NB4 (cell line): ENCODE measurements at regions not wholly inside any gene's neighbourhood (a gene's known extent, or its start where the extent isn't known, plus 50 kb on each side); places are given as distances from the start of the nearest gene placed in this dataset.

Experiments
- MYC ChIP-seq: IDR thresholded peaks from 2 replicates; pipeline ENCODE4 v1.6.1; 2011; ENCODE audit warnings: low read depth, low read length
- POLR2A ChIP-seq: IDR thresholded peaks from 2 replicates; pipeline ENCODE4 v1.6.1; 2011; ENCODE audit warnings: mild to moderate bottlenecking; ENCODE audit not compliant: insufficient read length; ENCODE audit errors: extremely low read depth
- TF ChIP-seq, protein P1 (sequence below): IDR thresholded peaks from 2 replicates; pipeline ENCODE4 v1.6.1; 2011; ENCODE audit warnings: low read depth, low read length
- TF ChIP-seq, protein P2 (sequence below): IDR thresholded peaks from one replicate; pipeline ENCODE4 v1.5.1; 2012; ENCODE audit warnings: low read depth, low read length

DNA sequence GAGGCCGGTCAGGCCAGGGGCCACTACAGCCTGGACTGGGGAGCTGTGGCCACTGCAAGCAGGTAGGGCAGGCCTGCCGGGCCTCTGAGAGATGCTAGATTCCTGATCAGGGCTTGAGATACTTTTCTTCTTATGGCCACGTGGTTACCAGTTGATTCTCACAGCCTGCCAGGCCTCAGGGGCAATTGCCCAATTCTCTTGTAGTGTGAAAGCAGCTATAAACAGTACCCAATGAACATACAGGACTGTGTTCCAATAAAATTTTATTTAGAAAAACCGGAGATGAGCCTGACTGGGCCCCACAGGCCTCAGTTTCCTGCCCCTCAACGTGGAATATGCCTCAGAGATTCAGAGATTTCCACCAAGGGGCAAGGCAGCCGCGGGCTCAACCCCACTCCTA is 475.2 kb downstream of the TCERG1L start:
- TF ChIP-seq, protein P1, sequence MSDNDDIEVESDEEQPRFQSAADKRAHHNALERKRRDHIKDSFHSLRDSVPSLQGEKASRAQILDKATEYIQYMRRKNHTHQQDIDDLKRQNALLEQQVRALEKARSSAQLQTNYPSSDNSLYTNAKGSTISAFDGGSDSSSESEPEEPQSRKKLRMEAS = 0 out of 2 replicates have a peak, but pooled peaks have one; percentile 5
- TF ChIP-seq, protein P2, sequence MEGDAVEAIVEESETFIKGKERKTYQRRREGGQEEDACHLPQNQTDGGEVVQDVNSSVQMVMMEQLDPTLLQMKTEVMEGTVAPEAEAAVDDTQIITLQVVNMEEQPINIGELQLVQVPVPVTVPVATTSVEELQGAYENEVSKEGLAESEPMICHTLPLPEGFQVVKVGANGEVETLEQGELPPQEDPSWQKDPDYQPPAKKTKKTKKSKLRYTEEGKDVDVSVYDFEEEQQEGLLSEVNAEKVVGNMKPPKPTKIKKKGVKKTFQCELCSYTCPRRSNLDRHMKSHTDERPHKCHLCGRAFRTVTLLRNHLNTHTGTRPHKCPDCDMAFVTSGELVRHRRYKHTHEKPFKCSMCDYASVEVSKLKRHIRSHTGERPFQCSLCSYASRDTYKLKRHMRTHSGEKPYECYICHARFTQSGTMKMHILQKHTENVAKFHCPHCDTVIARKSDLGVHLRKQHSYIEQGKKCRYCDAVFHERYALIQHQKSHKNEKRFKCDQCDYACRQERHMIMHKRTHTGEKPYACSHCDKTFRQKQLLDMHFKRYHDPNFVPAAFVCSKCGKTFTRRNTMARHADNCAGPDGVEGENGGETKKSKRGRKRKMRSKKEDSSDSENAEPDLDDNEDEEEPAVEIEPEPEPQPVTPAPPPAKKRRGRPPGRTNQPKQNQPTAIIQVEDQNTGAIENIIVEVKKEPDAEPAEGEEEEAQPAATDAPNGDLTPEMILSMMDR = no peak
- TF ChIP-seq POLR2A (no peak), MYC (no peak)
